Hematopoietic multipotent progenitor cell (in vitro differentiated cells): ENCODE measurements at regions not wholly inside any gene's neighbourhood (a gene's known extent, or its start where the extent isn't known, plus 50 kb on each side); places are given as distances from the start of the nearest gene placed in this dataset. TPM values are rescaled to one million over a fixed set of nuclear protein-coding genes. Genes with fewer than 3 reads are reported as not detected.

Experiments used
- small RNA-seq: library from RNA; depleted of rRNA; stranded (forward); fragments of <200 nt; gene quantifications from one replicate; pipeline ENCODE3, GENCODE V24; 2012

Small RNAs in the stretch of these regions (small RNA-seq; reads per million reads assigned to genes)
- not detected for gene AL161669.2
